HFFc6 (cell line): ENCODE measurements at regions not wholly inside any gene's neighbourhood (a gene's known extent, or its start where the extent isn't known, plus 50 kb on each side); places are given as distances from the start of the nearest gene placed in this dataset.

Experiments used
- DNase-seq: peaks from one replicate; pipeline ENCODE4 v3.0.0-alpha.2; 2018
- H3K27ac Mint-ChIP-seq: 2 replicates; pipeline ENCODE4 v1.8.0; 2020; ENCODE audit warnings: mild to moderate bottlenecking, mixed read lengths
- H3K27me3 Mint-ChIP-seq: 2 replicates; pipeline ENCODE4 v1.8.0; 2021; ENCODE audit warnings: mild to moderate bottlenecking, moderate library complexity, mixed read lengths; ENCODE audit not compliant: insufficient read depth
- H3K36me3 Mint-ChIP-seq: 2 replicates; pipeline ENCODE4 v1.8.0; 2021; ENCODE audit warnings: low read depth, mixed read lengths
- H3K4me1 Mint-ChIP-seq: 2 replicates; pipeline ENCODE4 v1.8.0; 2020; ENCODE audit warnings: low read depth, mixed read lengths
- H3K4me3 Mint-ChIP-seq: 2 replicates; pipeline ENCODE4 v1.8.0; 2020; ENCODE audit warnings: mild to moderate bottlenecking, moderate library complexity, mixed read lengths
- H3K9me3 Mint-ChIP-seq: 2 replicates; pipeline ENCODE4 v1.8.0; 2020; ENCODE audit warnings: mild to moderate bottlenecking, mixed read lengths
- TF ChIP-seq, protein P1 (sequence below): fragments of 200-600 bp; sonication (generic); IDR thresholded peaks from 2 replicates; pipeline ENCODE4 v1.5.0; 2021; ENCODE audit warnings: antibody characterized with exemption, mild to moderate bottlenecking

DNA sequence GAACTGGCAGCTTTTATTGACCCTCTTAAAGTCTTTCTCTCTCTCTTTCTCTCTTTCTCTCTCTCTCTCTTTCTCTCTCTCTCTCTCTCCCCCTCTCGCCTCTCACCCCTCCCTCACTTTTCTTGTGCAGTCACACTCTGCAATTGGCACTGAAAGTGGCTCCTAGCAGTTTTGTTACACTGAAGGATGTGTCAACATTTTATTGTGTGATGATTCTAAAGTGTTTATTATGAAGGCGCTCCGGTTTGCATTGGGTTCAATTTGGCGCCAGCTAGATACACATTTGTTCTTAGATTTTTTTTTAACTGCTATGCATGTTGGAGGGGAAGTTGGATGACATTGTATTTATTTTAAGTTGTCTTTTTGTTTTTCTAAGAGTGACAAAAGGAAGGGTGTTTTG is 64.0 kb upstream of the CHRM3 start:
- H3K9me3 Mint-ChIP-seq, result peaks cover 4% of the 10 kb centered on the region
- no peaks in the 10 kb centered on the region for H3K27me3 Mint-ChIP-seq

DNA sequence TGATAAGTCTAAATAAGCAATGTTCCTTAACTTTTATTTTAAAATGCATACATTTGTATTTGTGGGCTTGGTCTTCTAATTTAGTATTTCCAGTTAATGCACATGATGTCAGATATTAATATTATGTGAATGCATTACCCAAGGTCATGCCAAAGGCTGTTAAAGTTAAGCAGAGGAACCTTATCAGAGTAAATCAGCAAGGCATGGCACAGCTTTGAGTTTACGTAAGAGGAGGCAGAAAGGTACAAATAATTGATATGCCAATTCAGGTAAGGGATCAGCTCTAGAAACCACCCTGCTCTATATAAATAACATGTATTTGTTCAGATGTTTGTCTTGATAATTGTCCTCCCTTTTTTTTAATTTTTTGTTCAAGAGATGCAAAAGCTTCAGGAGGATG is 64.5 kb upstream of the CHRM3 start:
- TF ChIP-seq, protein P1, sequence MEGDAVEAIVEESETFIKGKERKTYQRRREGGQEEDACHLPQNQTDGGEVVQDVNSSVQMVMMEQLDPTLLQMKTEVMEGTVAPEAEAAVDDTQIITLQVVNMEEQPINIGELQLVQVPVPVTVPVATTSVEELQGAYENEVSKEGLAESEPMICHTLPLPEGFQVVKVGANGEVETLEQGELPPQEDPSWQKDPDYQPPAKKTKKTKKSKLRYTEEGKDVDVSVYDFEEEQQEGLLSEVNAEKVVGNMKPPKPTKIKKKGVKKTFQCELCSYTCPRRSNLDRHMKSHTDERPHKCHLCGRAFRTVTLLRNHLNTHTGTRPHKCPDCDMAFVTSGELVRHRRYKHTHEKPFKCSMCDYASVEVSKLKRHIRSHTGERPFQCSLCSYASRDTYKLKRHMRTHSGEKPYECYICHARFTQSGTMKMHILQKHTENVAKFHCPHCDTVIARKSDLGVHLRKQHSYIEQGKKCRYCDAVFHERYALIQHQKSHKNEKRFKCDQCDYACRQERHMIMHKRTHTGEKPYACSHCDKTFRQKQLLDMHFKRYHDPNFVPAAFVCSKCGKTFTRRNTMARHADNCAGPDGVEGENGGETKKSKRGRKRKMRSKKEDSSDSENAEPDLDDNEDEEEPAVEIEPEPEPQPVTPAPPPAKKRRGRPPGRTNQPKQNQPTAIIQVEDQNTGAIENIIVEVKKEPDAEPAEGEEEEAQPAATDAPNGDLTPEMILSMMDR, result no peak
- Mint-ChIP-seq H3K36me3 (peaks cover 3% of the 10 kb centered on the region; the same call in 1 of the 2 replicates), H3K9me3 (peaks cover 4% of the 10 kb centered on the region), H3K27ac (no peak overlapping the region), H3K4me1 (no peaks in the 10 kb centered on the region), H3K27me3 (no peaks in the 10 kb centered on the region), H3K4me3 (no peak overlapping the region)
- DNase-seq, result no peak

More for the DNA sequence above, 64.0 kb upstream of the CHRM3 start:
- Mint-ChIP-seq H3K27ac (no peak overlapping the region), H3K36me3 (peaks cover 3% of the 10 kb centered on the region; the same call in 1 of the 2 replicates), H3K4me3 (no peak overlapping the region), H3K4me1 (no peaks in the 10 kb centered on the region)
- TF ChIP-seq, protein P1, result no peak
- DNase-seq, result no peak

DNA sequence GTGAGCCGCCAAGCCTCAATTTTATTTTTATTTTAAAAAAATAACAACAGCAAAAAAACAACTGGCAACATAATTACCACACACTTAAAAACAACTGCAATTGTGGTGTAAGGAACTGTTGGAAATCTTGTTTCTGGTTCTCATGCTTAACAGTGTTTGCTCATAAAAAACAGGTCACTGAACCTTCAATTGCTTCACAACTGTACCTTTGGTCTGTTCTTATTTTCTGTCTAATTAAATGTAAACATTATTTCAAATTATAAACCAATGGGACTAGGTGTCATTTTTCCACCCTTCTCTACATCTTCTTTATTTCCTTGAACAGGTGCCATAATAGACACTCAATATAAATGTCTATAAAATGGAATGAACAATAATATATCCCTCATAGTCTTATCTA is 68.4 kb upstream of the CHRM3 start:
- Mint-ChIP-seq H3K4me1 (no peaks in the 10 kb centered on the region), H3K27me3 (no peaks in the 10 kb centered on the region), H3K27ac (no peak overlapping the region), H3K9me3 (peaks cover 4% of the 10 kb centered on the region), H3K4me3 (no peak overlapping the region), H3K36me3 (peaks cover 3% of the 10 kb centered on the region; the same call in 1 of the 2 replicates)
- DNase-seq, result no peak
- TF ChIP-seq, protein P1, result no peak

DNA sequence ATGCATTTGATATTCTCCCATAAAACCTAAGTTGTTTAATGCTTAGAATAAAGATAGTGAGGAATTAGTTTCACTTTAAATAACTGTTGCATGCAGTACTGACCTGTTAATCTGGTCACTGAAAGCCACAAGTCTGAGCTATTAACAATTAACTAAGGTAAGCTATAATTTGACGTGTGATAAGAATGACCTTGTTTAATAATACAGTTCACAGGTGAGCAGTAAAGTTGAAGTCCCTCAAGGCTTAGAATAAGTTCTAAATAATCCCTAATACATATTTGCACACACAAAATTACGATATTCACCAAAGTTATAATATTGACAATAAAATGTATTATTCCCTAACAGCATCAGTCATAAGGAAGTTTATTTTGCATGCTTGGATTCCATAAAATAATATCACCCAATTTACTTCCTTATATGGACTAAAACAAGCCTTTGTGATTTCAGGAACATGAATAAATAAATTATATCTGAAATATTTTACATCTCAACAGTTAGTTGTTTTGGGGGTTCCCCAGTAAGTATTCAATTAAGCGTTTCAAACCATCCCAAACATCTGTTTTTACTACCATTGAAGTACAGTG is 70.6 kb upstream of the CHRM3 start:
- H3K36me3 Mint-ChIP-seq, result no peaks in the 10 kb centered on the region
- TF ChIP-seq, protein P1, result no peak
- no peak overlapping the region for H3K27ac Mint-ChIP-seq
- H3K9me3 Mint-ChIP-seq, result peaks cover 10% of the 10 kb centered on the region
- H3K4me1 Mint-ChIP-seq, result no peaks in the 10 kb centered on the region
- DNase-seq, result no peak
- H3K4me3 Mint-ChIP-seq, result no peak overlapping the region
- H3K27me3 Mint-ChIP-seq, result no peaks in the 10 kb centered on the region

DNA sequence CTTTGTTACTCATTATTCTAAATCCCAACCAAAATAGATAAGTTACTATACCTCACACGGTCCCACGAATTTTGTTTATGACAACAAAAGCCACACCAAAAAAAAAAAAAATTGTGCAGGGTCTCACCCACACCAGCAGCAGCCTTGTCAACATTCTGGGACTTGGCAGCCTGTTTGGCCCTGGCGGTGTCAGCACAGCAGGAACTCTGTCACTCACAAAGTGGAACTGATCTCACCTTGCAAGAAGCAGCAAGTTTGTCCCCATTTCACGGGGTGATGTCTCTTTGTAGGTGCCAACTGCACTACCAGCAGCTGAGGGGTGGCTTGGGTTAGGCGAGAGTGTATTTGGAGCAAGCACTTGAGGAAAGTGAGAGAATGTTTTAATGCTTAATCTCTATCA is 75.0 kb upstream of the CHRM3 start:
- Mint-ChIP-seq H3K36me3 (no peaks in the 10 kb centered on the region), H3K9me3 (peaks cover 20% of the 10 kb centered on the region; the same call in 1 of the 2 replicates), H3K27ac (no peak overlapping the region), H3K4me3 (no peak overlapping the region), H3K4me1 (peaks cover 7% of the 10 kb centered on the region; the same call in 1 of the 2 replicates), H3K27me3 (no peaks in the 10 kb centered on the region)
- no peak for DNase-seq
- TF ChIP-seq, protein P1, result no peak
